ENCODE measurements at regions not wholly inside any gene's neighbourhood (a gene's known extent, or its start where the extent isn't known, plus 50 kb on each side); places are given as distances from the start of the nearest gene placed in this dataset.

DNA sequence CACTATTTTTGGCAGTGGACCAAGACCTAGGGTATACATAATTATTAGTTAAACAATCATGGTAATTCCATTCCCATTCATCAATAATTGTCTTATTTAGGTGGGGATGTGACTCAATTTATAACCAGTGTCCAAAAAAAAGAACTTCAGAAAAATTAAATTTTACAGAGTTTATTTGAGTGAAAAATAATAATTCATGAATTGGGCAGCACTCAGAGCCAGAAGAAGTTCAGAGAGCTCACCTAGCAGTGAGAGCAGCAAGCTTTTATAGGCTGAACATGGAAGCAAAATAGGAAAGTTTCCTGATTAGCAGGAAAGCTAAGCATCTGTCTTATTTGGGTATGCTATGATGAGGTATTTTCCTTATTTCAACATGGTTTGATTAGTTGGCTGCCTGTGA is 500.8 kb downstream of the PCDH7 start:
- Histone ChIP-seq H3K27me3 (ENCODE audit: control insufficient read depth in 3 of 3, insufficient read depth in 3 of 3, low read length in 3 of 3) (no peaks in the 10 kb centered on the region), H3K4me3 (ENCODE audit: low read depth in 1 of 3, low read length in 3 of 3) (no peak overlapping the region), H3K36me3 (ENCODE audit: control insufficient read depth in 3 of 3, insufficient read depth in 2 of 3, low read depth in 1 of 3, low read length in 3 of 3) (no peaks in the 10 kb centered on the region), H3K9me3 (ENCODE audit: control insufficient read depth in 2 of 2, insufficient read depth in 1 of 2, low read depth in 1 of 2, low read length in 1 of 2) (peaks cover 0 to 2% of the 10 kb centered on the region in 2 donors), H3K4me1 (ENCODE audit: control insufficient read depth in 3 of 3, insufficient read depth in 2 of 3, low read depth in 1 of 3, low read length in 2 of 3) (no peaks in the 10 kb centered on the region), H3K27ac (ENCODE audit: low read depth in 1 of 3, low read length in 2 of 3) (no peak overlapping the region)
- no peak for DNase-seq
- FAIRE-seq: no peak

DNA sequence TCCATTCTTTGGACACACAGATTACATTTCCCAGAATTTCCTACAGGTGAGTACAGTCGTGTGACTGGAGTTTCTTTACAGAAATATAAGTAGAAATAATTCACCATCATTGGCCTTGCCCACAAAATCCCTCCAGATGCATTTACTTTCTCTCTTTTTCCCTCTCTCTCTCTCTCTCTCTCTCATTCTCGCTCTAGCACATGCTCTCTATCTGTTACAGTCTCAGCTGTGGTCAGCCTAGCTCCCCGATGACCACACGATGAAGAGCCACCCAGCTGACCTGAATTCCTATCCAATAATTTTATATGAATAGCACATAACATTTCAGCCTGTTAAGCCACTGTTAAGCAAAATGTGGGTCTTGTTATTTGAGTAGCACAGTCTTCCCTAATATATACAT is 507.9 kb downstream of the PCDH7 start:
- no peak for FAIRE-seq

DNA sequence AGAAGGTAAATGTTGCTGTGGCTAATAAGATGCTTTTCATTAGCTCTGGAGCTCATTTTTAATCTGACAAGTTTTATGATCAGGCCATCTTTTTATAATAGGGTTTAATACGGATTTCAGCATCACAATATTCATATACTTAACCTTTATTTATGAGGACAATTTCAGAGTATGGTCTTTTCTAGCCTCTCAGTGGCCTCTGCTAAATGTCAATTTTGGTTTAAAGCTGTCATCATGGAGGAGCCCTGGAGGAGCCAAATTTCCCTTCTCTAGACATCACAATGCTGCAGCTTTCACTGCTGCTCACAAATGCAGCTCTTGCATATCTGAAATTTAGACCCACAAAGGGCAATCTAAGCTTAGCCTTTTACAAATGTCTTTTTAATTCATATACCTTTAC is 510.4 kb downstream of the PCDH7 start:
- Histone ChIP-seq H3K9me3 (ENCODE audit: control insufficient read depth in 2 of 2, insufficient read depth in 1 of 2, low read depth in 1 of 2, low read length in 1 of 2) (no peaks in the 10 kb centered on the region), H3K4me1 (ENCODE audit: control insufficient read depth in 3 of 3, insufficient read depth in 2 of 3, low read depth in 1 of 3, low read length in 2 of 3) (no peaks in the 10 kb centered on the region), H3K4me3 (ENCODE audit: low read depth in 1 of 3, low read length in 3 of 3) (no peak overlapping the region), H3K27ac (ENCODE audit: low read depth in 1 of 3, low read length in 2 of 3) (no peak overlapping the region), H3K27me3 (ENCODE audit: control insufficient read depth in 3 of 3, insufficient read depth in 3 of 3, low read length in 3 of 3) (no peaks in the 10 kb centered on the region), H3K36me3 (ENCODE audit: control insufficient read depth in 3 of 3, insufficient read depth in 2 of 3, low read depth in 1 of 3, low read length in 3 of 3) (no peaks in the 10 kb centered on the region)
- FAIRE-seq (no peak), DNase-seq (no peak)
- WGBS, 3 donors: 52 to 66% (median 54%) methylated on average over 1 of the region's 1 CpG

More for the DNA sequence above, 507.9 kb downstream of the PCDH7 start:
- Histone ChIP-seq H3K27ac (ENCODE audit: low read depth in 1 of 3, low read length in 2 of 3) (no peak overlapping the region), H3K36me3 (ENCODE audit: control insufficient read depth in 3 of 3, insufficient read depth in 2 of 3, low read depth in 1 of 3, low read length in 3 of 3) (no peaks in the 10 kb centered on the region), H3K9me3 (ENCODE audit: control insufficient read depth in 2 of 2, insufficient read depth in 1 of 2, low read depth in 1 of 2, low read length in 1 of 2) (peaks cover 0 to 2% of the 10 kb centered on the region in 2 donors), H3K27me3 (ENCODE audit: control insufficient read depth in 3 of 3, insufficient read depth in 3 of 3, low read length in 3 of 3) (no peaks in the 10 kb centered on the region), H3K4me1 (ENCODE audit: control insufficient read depth in 3 of 3, insufficient read depth in 2 of 3, low read depth in 1 of 3, low read length in 2 of 3) (no peaks in the 10 kb centered on the region), H3K4me3 (ENCODE audit: low read depth in 1 of 3, low read length in 3 of 3) (no peak overlapping the region)
- no peak for DNase-seq
- WGBS, 3 donors: 78 to 84% (median 79%) methylated on average over 4 of the region's 4 CpGs

DNA sequence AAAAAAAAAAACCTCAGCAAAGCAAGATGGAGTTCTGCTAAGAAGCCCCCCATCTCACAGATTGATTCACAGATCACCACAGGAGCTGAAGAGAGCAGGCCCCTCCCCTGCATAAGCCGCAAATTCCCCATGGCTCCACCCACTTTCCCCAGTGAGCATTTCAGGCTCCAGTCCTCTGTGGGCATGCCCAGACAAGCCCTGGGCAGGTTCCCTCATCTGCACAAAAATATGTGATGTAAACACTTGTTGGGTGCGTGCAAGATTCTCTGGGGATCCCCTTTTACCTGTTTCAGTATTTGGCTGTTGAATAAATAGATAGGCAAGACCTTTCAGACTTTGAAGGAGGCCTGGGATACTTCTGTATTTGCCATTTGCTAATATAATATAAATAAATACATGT is 514.3 kb downstream of the PCDH7 start:
- Histone ChIP-seq H3K27me3 (ENCODE audit: control insufficient read depth in 3 of 3, insufficient read depth in 3 of 3, low read length in 3 of 3) (no peaks in the 10 kb centered on the region), H3K4me1 (ENCODE audit: control insufficient read depth in 3 of 3, insufficient read depth in 2 of 3, low read depth in 1 of 3, low read length in 2 of 3) (no peaks in the 10 kb centered on the region), H3K27ac (ENCODE audit: low read depth in 1 of 3, low read length in 2 of 3) (peak overlapping the region in 1 of 3 donors; percentile 11), H3K36me3 (ENCODE audit: control insufficient read depth in 3 of 3, insufficient read depth in 2 of 3, low read depth in 1 of 3, low read length in 3 of 3) (no peaks in the 10 kb centered on the region), H3K9me3 (ENCODE audit: control insufficient read depth in 2 of 2, insufficient read depth in 1 of 2, low read depth in 1 of 2, low read length in 1 of 2) (peaks cover 0 to 14% of the 10 kb centered on the region in 2 donors), H3K4me3 (ENCODE audit: low read depth in 1 of 3, low read length in 3 of 3) (no peak overlapping the region)
- 72 to 78% (median 74%) methylated on average over 2 of the region's 2 CpGs for WGBS, 3 donors
- DNase-seq: no peak
- FAIRE-seq: no peak

DNA sequence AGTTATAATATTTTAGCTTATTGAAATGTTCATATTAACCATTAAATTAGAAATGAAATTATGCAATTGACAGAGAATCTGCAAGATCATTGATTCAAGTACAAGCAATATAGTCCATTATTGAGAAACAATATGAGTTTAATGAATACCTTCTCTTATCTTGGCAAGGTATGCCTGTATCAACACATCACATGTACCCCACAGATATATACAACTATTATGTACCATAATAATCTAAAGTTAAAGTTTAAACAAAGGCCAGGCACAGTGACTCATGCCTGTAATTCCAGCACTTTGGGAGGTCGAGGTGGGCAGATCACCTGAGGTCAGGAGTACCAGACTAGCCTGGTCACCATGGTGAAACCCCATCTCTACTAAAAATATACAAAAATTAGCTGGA is 514.7 kb downstream of the PCDH7 start:
- Histone ChIP-seq H3K27me3 (ENCODE audit: control insufficient read depth in 3 of 3, insufficient read depth in 3 of 3, low read length in 3 of 3) (no peaks in the 10 kb centered on the region), H3K4me3 (ENCODE audit: low read depth in 1 of 3, low read length in 3 of 3) (no peak overlapping the region), H3K4me1 (ENCODE audit: control insufficient read depth in 3 of 3, insufficient read depth in 2 of 3, low read depth in 1 of 3, low read length in 2 of 3) (no peaks in the 10 kb centered on the region), H3K36me3 (ENCODE audit: control insufficient read depth in 3 of 3, insufficient read depth in 2 of 3, low read depth in 1 of 3, low read length in 3 of 3) (no peaks in the 10 kb centered on the region), H3K27ac (ENCODE audit: low read depth in 1 of 3, low read length in 2 of 3) (no peak overlapping the region), H3K9me3 (ENCODE audit: control insufficient read depth in 2 of 2, insufficient read depth in 1 of 2, low read depth in 1 of 2, low read length in 1 of 2) (peaks cover 0 to 14% of the 10 kb centered on the region in 2 donors)
- DNase-seq (peak; percentile 49 to 54), FAIRE-seq (no peak)
- 4 to 49% (median 5%) methylated on average over 1 of the region's 1 CpG for WGBS, 3 donors

DNA sequence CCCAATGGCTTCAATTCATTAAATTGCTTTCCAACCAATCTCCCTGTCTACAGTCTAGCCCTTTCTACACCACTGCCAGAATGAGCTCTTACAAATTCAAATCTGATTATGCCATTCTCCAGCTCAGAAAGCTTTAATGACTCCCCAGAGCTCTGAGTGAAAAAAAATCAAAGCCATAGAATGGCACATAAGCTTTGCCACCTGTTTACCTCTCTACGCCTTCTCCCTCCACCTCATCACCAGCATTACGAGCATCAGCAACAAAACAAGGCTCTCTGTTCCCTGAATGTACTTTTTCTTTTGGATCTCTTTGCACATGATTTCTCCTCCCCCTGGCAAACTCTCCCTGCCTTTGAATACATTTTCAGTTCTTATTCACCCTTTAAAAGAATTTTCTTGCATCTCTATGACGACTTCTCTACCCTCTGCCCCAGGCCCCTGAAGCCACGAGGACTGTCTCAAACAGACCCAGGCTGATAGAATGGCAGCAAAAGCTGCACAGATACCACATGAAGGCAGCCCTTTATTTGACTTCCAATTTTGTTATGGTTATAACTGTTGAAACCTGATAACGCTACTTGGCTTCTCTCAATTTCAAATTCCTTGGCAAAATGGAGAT is 516.0 kb downstream of the PCDH7 start:
- H3K4me3 ChIP-seq (ENCODE audit: low read depth in 1 of 3, low read length in 3 of 3): no peak overlapping the region
- peaks cover 0 to 14% of the 10 kb centered on the region in 2 donors for H3K9me3 ChIP-seq (ENCODE audit: control insufficient read depth in 2 of 2, insufficient read depth in 1 of 2, low read depth in 1 of 2, low read length in 1 of 2)
- no peaks in the 10 kb centered on the region for H3K27me3 ChIP-seq (ENCODE audit: control insufficient read depth in 3 of 3, insufficient read depth in 3 of 3, low read length in 3 of 3)
- 81 to 92% (median 81%) methylated on average over 5 of the region's 5 CpGs for WGBS, 3 donors
- no peaks in the 10 kb centered on the region for H3K4me1 ChIP-seq (ENCODE audit: control insufficient read depth in 3 of 3, insufficient read depth in 2 of 3, low read depth in 1 of 3, low read length in 2 of 3)
- FAIRE-seq: no peak
- no peak overlapping the region for H3K27ac ChIP-seq (ENCODE audit: low read depth in 1 of 3, low read length in 2 of 3)
- DNase-seq: no peak
- no peaks in the 10 kb centered on the region for H3K36me3 ChIP-seq (ENCODE audit: control insufficient read depth in 3 of 3, insufficient read depth in 2 of 3, low read depth in 1 of 3, low read length in 3 of 3)

DNA sequence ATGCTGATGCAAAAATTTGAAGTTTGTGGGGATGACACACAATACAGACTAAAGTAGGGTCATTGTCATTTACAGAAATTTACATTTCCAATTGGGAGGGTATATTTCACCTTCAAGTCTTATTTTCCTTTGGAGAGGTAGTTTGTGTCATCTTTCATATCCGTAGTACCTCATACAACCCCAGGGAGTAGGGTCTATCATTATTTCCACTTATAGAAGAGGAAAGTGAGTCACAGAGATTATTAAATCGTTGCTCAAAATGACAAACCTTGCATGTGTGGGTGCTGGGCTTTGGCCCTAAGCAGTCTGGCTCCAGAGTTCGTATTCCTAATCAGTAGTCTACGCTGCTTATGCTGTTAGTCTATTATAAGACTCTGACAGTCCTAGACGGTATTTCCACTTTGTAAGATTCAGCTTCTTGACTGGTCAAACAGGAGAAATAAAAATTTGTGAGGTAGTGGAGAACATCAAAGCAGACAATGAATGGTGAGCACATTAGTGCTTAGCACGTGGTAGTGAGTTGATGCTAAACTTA is 516.5 kb downstream of the PCDH7 start:
- FAIRE-seq (no peak), DNase-seq (no peak)
- WGBS, 3 donors: 77 to 83% (median 80%) methylated on average over 6 of the region's 6 CpGs
- Histone ChIP-seq H3K4me1 (ENCODE audit: control insufficient read depth in 3 of 3, insufficient read depth in 2 of 3, low read depth in 1 of 3, low read length in 2 of 3) (no peaks in the 10 kb centered on the region), H3K27me3 (ENCODE audit: control insufficient read depth in 3 of 3, insufficient read depth in 3 of 3, low read length in 3 of 3) (no peaks in the 10 kb centered on the region), H3K4me3 (ENCODE audit: low read depth in 1 of 3, low read length in 3 of 3) (no peak overlapping the region), H3K9me3 (ENCODE audit: control insufficient read depth in 2 of 2, insufficient read depth in 1 of 2, low read depth in 1 of 2, low read length in 1 of 2) (peaks cover 0 to 14% of the 10 kb centered on the region in 2 donors), H3K36me3 (ENCODE audit: control insufficient read depth in 3 of 3, insufficient read depth in 2 of 3, low read depth in 1 of 3, low read length in 3 of 3) (no peaks in the 10 kb centered on the region), H3K27ac (ENCODE audit: low read depth in 1 of 3, low read length in 2 of 3) (no peak overlapping the region)

DNA sequence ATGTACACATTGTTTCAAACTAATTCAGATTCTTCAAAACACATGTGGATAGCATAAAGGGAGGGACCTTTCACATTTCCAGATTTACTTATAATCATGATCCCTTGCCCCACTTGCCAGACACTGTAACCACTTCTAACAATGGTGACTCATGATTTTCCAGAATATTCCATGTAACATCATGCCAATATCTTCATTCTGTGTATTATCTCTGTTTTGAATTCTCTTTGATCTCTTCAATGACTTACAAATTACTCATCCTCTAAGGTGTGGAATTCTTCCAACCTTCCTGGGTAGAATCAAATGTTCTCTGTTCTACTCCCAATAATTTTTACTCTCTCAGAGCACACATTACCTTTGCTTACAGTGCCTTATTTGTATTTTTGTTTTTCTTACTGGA is 517.1 kb downstream of the PCDH7 start:
- Histone ChIP-seq H3K36me3 (ENCODE audit: control insufficient read depth in 3 of 3, insufficient read depth in 2 of 3, low read depth in 1 of 3, low read length in 3 of 3) (no peaks in the 10 kb centered on the region), H3K4me3 (ENCODE audit: low read depth in 1 of 3, low read length in 3 of 3) (no peak overlapping the region), H3K27me3 (ENCODE audit: control insufficient read depth in 3 of 3, insufficient read depth in 3 of 3, low read length in 3 of 3) (no peaks in the 10 kb centered on the region), H3K4me1 (ENCODE audit: control insufficient read depth in 3 of 3, insufficient read depth in 2 of 3, low read depth in 1 of 3, low read length in 2 of 3) (no peaks in the 10 kb centered on the region), H3K27ac (ENCODE audit: low read depth in 1 of 3, low read length in 2 of 3) (no peak overlapping the region), H3K9me3 (ENCODE audit: control insufficient read depth in 2 of 2, insufficient read depth in 1 of 2, low read depth in 1 of 2, low read length in 1 of 2) (peaks cover 0 to 14% of the 10 kb centered on the region in 2 donors)
- FAIRE-seq (no peak), DNase-seq (no peak)

DNA sequence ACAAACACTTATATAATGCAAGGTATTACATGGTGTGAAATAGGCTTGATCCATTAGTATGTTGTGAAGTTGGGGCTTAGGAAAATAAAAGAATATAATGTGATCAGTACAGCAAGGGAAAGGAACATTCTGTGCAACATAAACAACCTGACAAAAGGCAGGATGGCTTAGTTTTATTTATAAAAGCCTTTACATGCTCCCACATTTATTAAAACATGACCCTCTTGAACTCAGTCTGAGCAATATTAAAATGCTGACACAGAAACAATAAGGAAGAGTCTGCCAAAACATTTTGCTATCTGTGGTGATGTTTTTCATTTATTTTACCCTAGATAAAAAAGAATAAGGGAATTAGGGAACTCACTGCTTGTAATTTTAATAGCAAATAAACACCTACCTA is 519.7 kb downstream of the PCDH7 start:
- H3K4me3 ChIP-seq (ENCODE audit: low read depth in 1 of 3, low read length in 3 of 3): no peak overlapping the region
- H3K4me1 ChIP-seq (ENCODE audit: control insufficient read depth in 3 of 3, insufficient read depth in 2 of 3, low read depth in 1 of 3, low read length in 2 of 3): no peaks in the 10 kb centered on the region
- no peak for FAIRE-seq
- H3K9me3 ChIP-seq (ENCODE audit: control insufficient read depth in 2 of 2, insufficient read depth in 1 of 2, low read depth in 1 of 2, low read length in 1 of 2): peaks cover 0 to 14% of the 10 kb centered on the region in 2 donors
- no peaks in the 10 kb centered on the region for H3K27me3 ChIP-seq (ENCODE audit: control insufficient read depth in 3 of 3, insufficient read depth in 3 of 3, low read length in 3 of 3)
- H3K36me3 ChIP-seq (ENCODE audit: control insufficient read depth in 3 of 3, insufficient read depth in 2 of 3, low read depth in 1 of 3, low read length in 3 of 3): no peaks in the 10 kb centered on the region
- H3K27ac ChIP-seq (ENCODE audit: low read depth in 1 of 3, low read length in 2 of 3): no peak overlapping the region
- no peak for DNase-seq

All from small intestine (tissue), 7 donors.